ENCODE measurements at regions not wholly inside any gene's neighbourhood (a gene's known extent, or its start where the extent isn't known, plus 50 kb on each side); places are given as distances from the start of the nearest gene placed in this dataset.

- Histone ChIP-seq H3K4ac (ENCODE audit: low read depth, low read length) (no peak overlapping the region), H3K27ac (ENCODE audit: insufficient read length, low read depth, low read length) (no peak overlapping the region), H3T11ph (ENCODE audit: low read length) (no peak overlapping the region), H4K5ac (ENCODE audit: insufficient read length, low read depth, low read length) (no peak overlapping the region), H2AK5ac (ENCODE audit: insufficient read length, low read length) (no peak overlapping the region), H3K27me3 (ENCODE audit: insufficient read depth, low read length) (no peaks in the 10 kb centered on the region), H2BK5ac (ENCODE audit: insufficient read length, low read length) (no peak overlapping the region), H2BK12ac (ENCODE audit: insufficient read length, low read depth, low read length) (no peak overlapping the region), H3K9ac (ENCODE audit: extremely low read depth, insufficient read length, low read length) (no peak overlapping the region), H2BK20ac (ENCODE audit: low read depth, low read length, poor library complexity, severe bottlenecking) (no peak overlapping the region), H3K4me1 (ENCODE audit: insufficient read depth, low read length) (no peaks in the 10 kb centered on the region), H3K79me2 (ENCODE audit: insufficient read depth, low read length) (no peaks in the 10 kb centered on the region), H3K18ac (ENCODE audit: insufficient read length, low read depth, low read length) (no peak overlapping the region), H2BK15ac (ENCODE audit: low read depth, low read length) (no peak overlapping the region), H3K14ac (ENCODE audit: insufficient read depth, low read length) (no peak overlapping the region), H3K9me3 (ENCODE audit: control insufficient read depth, low read depth, low read length) (no peaks in the 10 kb centered on the region), H2AFZ (ENCODE audit: low read length) (no peak overlapping the region), H3K4me2 (ENCODE audit: insufficient read depth, insufficient read length, low read length) (no peak overlapping the region), H2BK120ac (ENCODE audit: low read depth, low read length, poor library complexity, severe bottlenecking) (no peak overlapping the region), H3K23ac (ENCODE audit: insufficient read length, low read depth, low read length) (no peak overlapping the region), H3K56ac (ENCODE audit: insufficient read length, low read depth, low read length) (no peak overlapping the region), H3K79me1 (ENCODE audit: insufficient read depth, low read depth, low read length, poor library complexity, severe bottlenecking) (no peaks in the 10 kb centered on the region), H4K91ac (ENCODE audit: insufficient read length, low read depth, low read length) (no peak overlapping the region), H4K8ac (replicated peaks; ENCODE audit: insufficient read length, low read depth, low read length) (no peak overlapping the region), H4K20me1 (ENCODE audit: control insufficient read depth, insufficient read depth, insufficient read length) (no peaks in the 10 kb centered on the region), H3K23me2 (ENCODE audit: insufficient read length, low read depth, low read length, poor library complexity, severe bottlenecking) (no peaks in the 10 kb centered on the region)
- no peak overlapping the region for H3K27ac Mint-ChIP-seq
- WGBS (ENCODE audit: extremely low coverage, insufficient read length, low lambda C conversion rate), result no CpG with 5 or more reads among the region's 21 CpGs
- H3K36me3 Mint-ChIP-seq (ENCODE audit: insufficient read depth in 1 of 3, low read depth in 3 of 3), result no peaks in the 10 kb centered on the region; a peak in 1 of 7 replicates
- no peaks in the 10 kb centered on the region for H3K4me1 Mint-ChIP-seq
- peaks cover 4% of the 10 kb centered on the region for H3K27me3 Mint-ChIP-seq (ENCODE audit: low read depth)
- H3K4me3 Mint-ChIP-seq, result no peak overlapping the region; a peak in 1 of 5 replicates
- TF ChIP-seq CTCF (conservative IDR thresholded peaks at IDR 0.05), result no peak; the same call in 2 of the 3 replicates
- no peaks in the 10 kb centered on the region for H3K9me3 Mint-ChIP-seq
- no peak for DNase-seq
Observed at GRCh38 chr11:15905366-15906104, 450.8 kb downstream of the SOX6 start.

Data from H9 (cell line).